WERI-Rb-1 (cell line): ENCODE measurements at regions not wholly inside any gene's neighbourhood (a gene's known extent, or its start where the extent isn't known, plus 50 kb on each side); places are given as distances from the start of the nearest gene placed in this dataset.

Experiments used
- DNase-seq: peaks from one replicate; pipeline ENCODE4 v3.0.0-alpha.2; 2020
- H3K27ac ChIP-seq: fragments of 250-450 bp; sonication (Bioruptor Pico); 2 replicates; pipeline ENCODE4 v1.5.1; 2020; ENCODE audit warnings: mild to moderate bottlenecking, moderate library complexity
- H3K27me3 ChIP-seq: fragments of 250-450 bp; sonication (Bioruptor Pico); 2 replicates; pipeline ENCODE4 v1.5.1; 2021; ENCODE audit warnings: mild to moderate bottlenecking, low read depth, moderate library complexity; ENCODE audit not compliant: insufficient read depth, severe bottlenecking
- H3K36me3 ChIP-seq: fragments of 250-450 bp; sonication (Bioruptor Pico); 2 replicates; pipeline ENCODE4 v1.5.1; 2020; ENCODE audit warnings: mild to moderate bottlenecking, moderate library complexity
- H3K4me3 ChIP-seq: 2 replicates; pipeline ENCODE4 v1.5.1; 2011; ENCODE audit warnings: low read depth, mild to moderate bottlenecking, control low read depth, low read length
- H3K9me3 ChIP-seq: fragments of 250-450 bp; sonication (Bioruptor Pico); 2 replicates; pipeline ENCODE4 v1.5.1; 2021; ENCODE audit warnings: mild to moderate bottlenecking, moderate library complexity; ENCODE audit not compliant: severe bottlenecking
- CTCF ChIP-seq: IDR thresholded peaks from 2 replicates; pipeline ENCODE4 v1.5.1; 2011; ENCODE audit warnings: low read depth, mild to moderate bottlenecking, control low read depth, inconsistent platforms, low read length

- no peak overlapping the region for H3K4me3 ChIP-seq
- H3K36me3 ChIP-seq = no peaks in the 10 kb centered on the region
- H3K27ac ChIP-seq = no peak overlapping the region
- no peak for TF ChIP-seq CTCF
- no peaks in the 10 kb centered on the region for H3K27me3 ChIP-seq
- no peak for DNase-seq
- H3K9me3 ChIP-seq = no peaks in the 10 kb centered on the region
Measured at GRCh38 chr5:167207081-167207480, 1084.4 kb upstream of the WWC1 start.

- H3K36me3 ChIP-seq = no peaks in the 10 kb centered on the region
- H3K4me3 ChIP-seq = no peak overlapping the region
- DNase-seq = no peak
- H3K27me3 ChIP-seq = no peaks in the 10 kb centered on the region
- no peak for TF ChIP-seq CTCF
- no peak overlapping the region for H3K27ac ChIP-seq
- no peaks in the 10 kb centered on the region for H3K9me3 ChIP-seq
Measured at GRCh38 chr5:167208911-167209310, 1082.5 kb upstream of the WWC1 start.

GRCh38 chr5:167217097-167217743 is 1074.2 kb upstream of the WWC1 start:
- Histone ChIP-seq H3K27me3 (no peaks in the 10 kb centered on the region), H3K27ac (no peak overlapping the region), H3K36me3 (no peaks in the 10 kb centered on the region), H3K9me3 (no peaks in the 10 kb centered on the region), H3K4me3 (no peak overlapping the region)
- no peak for DNase-seq
- 0 out of 2 replicates have a peak, but pooled peaks have one; percentile 3 for TF ChIP-seq CTCF

- Histone ChIP-seq H3K27ac (no peak overlapping the region), H3K36me3 (no peaks in the 10 kb centered on the region), H3K4me3 (no peak overlapping the region), H3K9me3 (no peaks in the 10 kb centered on the region), H3K27me3 (no peaks in the 10 kb centered on the region)
- no peak for TF ChIP-seq CTCF
- no peak for DNase-seq
Measured at GRCh38 chr5:167219298-167219697, 1072.1 kb upstream of the WWC1 start.

GRCh38 chr5:167226386-167226785 is 1065.1 kb upstream of the WWC1 start:
- no peaks in the 10 kb centered on the region for H3K27me3 ChIP-seq

More at GRCh38 chr5:167226386-167226785, 1065.1 kb upstream of the WWC1 start:
- TF ChIP-seq CTCF = no peak
- DNase-seq = no peak
- Histone ChIP-seq H3K27ac (no peak overlapping the region), H3K36me3 (no peaks in the 10 kb centered on the region), H3K4me3 (no peak overlapping the region), H3K9me3 (peaks cover 19% of the 10 kb centered on the region)
